ENCODE measurements at regions not wholly inside any gene's neighbourhood (a gene's known extent, or its start where the extent isn't known, plus 50 kb on each side); places are given as distances from the start of the nearest gene placed in this dataset.

GRCh38 chr22:34804604-34805003 is 261.4 kb upstream of the ISX start:
- no peak for DNase-seq
- H3K36me3 ChIP-seq, result no peaks in the 10 kb centered on the region
- 34 to 48% (median 46%) methylated on average over 2 of the region's 2 CpGs for WGBS, 5 donors

GRCh38 chr22:34805771-34806170 is 260.2 kb upstream of the ISX start:
- no peak for DNase-seq
- intact Hi-C loops (cut with DNase I; ENCODE audit: low total_unique reads), result no loop called here
- WGBS, 5 donors, result 84 to 96% (median 89%) methylated on average over 3 of the region's 3 CpGs
- H3K4me3 ChIP-seq, result no peak overlapping the region
- no peaks in the 10 kb centered on the region for H3K27me3 ChIP-seq (replicated peaks in 1 of 7)
- H3K9me3 ChIP-seq, result no peaks in the 10 kb centered on the region
- H3K27ac ChIP-seq, result no peak overlapping the region
- TF ChIP-seq POLR2AphosphoS5 (IDR thresholded peaks at IDR 0.05) (no peak), POLR2A (IDR thresholded peaks at IDR 0.05) (no peak), CTCF (IDR thresholded peaks at IDR 0.05 in 8 of 11, conservative IDR thresholded peaks at IDR 0.05 in 3 of 11) (no peak)
- no peaks in the 10 kb centered on the region for H3K36me3 ChIP-seq
- no peaks in the 10 kb centered on the region for H3K4me1 ChIP-seq

More at GRCh38 chr22:34804604-34805003, 261.4 kb upstream of the ISX start:
- TF ChIP-seq POLR2A (IDR thresholded peaks at IDR 0.05), result no peak
- intact Hi-C loops (cut with DNase I; ENCODE audit: low total_unique reads), result no loop called here
- Histone ChIP-seq H3K9me3 (no peaks in the 10 kb centered on the region), H3K4me1 (no peaks in the 10 kb centered on the region), H3K27ac (no peak overlapping the region), H3K27me3 (replicated peaks in 1 of 7) (peaks cover 0 to 4% (median 0%) of the 10 kb centered on the region in 7 donors), H3K4me3 (no peak overlapping the region)

- Histone ChIP-seq H3K27me3 (replicated peaks in 1 of 7) (peaks cover 0 to 10% (median 0%) of the 10 kb centered on the region in 7 donors), H3K4me3 (no peak overlapping the region), H3K4me1 (no peaks in the 10 kb centered on the region), H3K9me3 (no peaks in the 10 kb centered on the region), H3K27ac (no peak overlapping the region), H3K36me3 (no peaks in the 10 kb centered on the region)
- DNase-seq, result no peak
- intact Hi-C loops (cut with DNase I; ENCODE audit: low total_unique reads), result no loop called here
- no peak for TF ChIP-seq CTCF (IDR thresholded peaks at IDR 0.05 in 8 of 11, conservative IDR thresholded peaks at IDR 0.05 in 3 of 11)
- no peak for TF ChIP-seq POLR2AphosphoS5 (IDR thresholded peaks at IDR 0.05)
- no peak for TF ChIP-seq POLR2A (IDR thresholded peaks at IDR 0.05)
These were observed 257.3 kb upstream of the ISX start for GRCh38 chr22:34808618-34809017.

- TF ChIP-seq CTCF (IDR thresholded peaks at IDR 0.05 in 8 of 11, conservative IDR thresholded peaks at IDR 0.05 in 3 of 11) (no peak), POLR2A (IDR thresholded peaks at IDR 0.05) (no peak), POLR2AphosphoS5 (IDR thresholded peaks at IDR 0.05) (no peak)
- no peak overlapping the region for H3K4me3 ChIP-seq
- H3K4me1 ChIP-seq, result no peaks in the 10 kb centered on the region
- H3K27me3 ChIP-seq (replicated peaks in 1 of 7), result peaks cover 0 to 29% (median 0%) of the 10 kb centered on the region in 7 donors
- H3K27ac ChIP-seq, result no peak overlapping the region
- H3K36me3 ChIP-seq, result no peaks in the 10 kb centered on the region
- DNase-seq, result no peak
- H3K9me3 ChIP-seq, result peaks cover 0 to 8% (median 0%) of the 10 kb centered on the region in 8 donors
- intact Hi-C loops (cut with DNase I; ENCODE audit: low total_unique reads), result no loop called here
- WGBS, 5 donors, result 81 to 100% (median 100%) methylated on average over 1 of the region's 1 CpG
These were observed 253.3 kb upstream of the ISX start for GRCh38 chr22:34812631-34813030.

All from spleen (tissue), 11 donors.